ENCODE measurements at regions not wholly inside any gene's neighbourhood (a gene's known extent, or its start where the extent isn't known, plus 50 kb on each side); places are given as distances from the start of the nearest gene placed in this dataset.
"Not testable (repeated sequence)": the region's sequence is repeated elsewhere in the genome, so short reads cannot be mapped to it uniquely, and the experiment has no call there.

DNA sequence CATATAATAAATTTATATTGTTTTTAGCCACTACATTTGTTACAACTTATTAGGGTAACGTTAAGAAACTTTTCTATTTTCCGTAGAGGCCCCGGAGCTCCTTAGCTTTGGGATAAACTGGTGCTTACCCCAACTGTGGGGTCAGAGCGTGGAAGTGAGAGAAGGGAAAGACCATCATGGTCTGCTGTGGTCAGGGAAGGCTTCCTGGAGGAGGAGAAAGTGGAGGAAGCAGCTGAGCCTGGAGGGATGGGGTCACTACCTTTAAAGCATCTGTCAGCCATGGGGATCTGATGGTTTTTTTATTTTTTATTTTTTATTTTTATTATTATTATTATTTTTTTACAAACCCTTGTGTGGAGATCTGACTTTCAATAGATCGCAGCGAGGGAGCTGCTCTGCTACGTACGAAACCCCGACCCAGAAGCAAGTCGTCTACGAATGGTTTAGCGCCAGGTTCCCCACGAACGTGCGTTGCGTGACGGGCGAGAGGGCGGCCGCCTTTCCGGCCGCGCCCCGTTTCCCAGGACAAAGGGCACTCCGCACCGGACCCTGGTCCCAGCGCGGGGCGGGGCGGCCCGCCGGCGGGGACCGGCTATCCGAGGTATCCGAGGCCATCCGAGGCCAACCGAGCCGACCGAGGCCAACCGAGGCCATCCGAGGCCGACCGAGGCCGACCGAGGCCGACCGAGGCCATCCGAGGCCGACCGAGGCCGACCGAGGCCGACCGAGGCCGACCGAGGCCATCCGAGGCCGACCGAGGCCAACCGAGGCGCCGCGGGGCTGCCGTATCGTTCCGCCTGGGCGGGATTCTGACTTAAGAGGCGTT, 1101.2 kb upstream of the TMEM132C start:
- DNase-seq, result peak; percentile 81

DNA sequence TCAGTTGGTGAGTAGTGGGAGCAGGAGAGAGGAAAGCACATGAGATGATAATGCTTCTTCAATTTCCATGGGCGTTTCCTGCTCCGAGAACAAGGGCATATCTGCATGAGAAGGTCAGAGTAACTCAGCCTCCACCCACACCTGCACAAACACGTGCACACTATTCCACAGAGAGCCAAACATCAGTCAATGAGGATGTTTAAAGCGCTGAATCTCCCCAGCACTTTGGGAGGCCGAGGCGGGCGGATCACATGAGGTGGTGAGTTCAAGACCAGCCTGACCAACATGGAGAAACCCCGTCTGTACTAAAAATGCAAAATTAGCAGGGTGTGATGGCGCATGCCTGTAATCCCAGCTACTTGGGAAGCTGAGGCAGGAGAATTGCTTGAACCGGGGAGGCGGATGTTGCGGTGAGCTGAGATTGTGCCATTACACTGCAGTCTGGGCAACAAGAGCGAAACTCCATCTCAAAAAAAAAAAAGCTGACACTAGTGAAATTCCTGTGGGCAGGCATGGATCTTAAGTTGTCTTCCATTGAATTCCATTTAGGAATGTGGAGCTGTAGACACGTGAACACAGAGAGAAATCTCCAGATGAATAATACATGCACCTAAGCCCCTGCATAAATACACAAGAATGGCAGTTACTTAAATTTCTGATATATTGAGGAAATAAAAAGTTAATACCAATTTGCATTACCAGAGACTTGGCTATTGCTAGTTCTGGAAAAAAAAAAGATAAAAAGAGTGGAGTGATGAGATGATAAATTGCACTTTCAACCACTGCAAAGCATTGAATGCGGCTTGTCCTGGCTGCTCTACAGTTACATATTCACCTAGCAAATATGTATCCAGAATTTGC, 1097.4 kb upstream of the TMEM132C start:
- DNase-seq, result no peak

DNA sequence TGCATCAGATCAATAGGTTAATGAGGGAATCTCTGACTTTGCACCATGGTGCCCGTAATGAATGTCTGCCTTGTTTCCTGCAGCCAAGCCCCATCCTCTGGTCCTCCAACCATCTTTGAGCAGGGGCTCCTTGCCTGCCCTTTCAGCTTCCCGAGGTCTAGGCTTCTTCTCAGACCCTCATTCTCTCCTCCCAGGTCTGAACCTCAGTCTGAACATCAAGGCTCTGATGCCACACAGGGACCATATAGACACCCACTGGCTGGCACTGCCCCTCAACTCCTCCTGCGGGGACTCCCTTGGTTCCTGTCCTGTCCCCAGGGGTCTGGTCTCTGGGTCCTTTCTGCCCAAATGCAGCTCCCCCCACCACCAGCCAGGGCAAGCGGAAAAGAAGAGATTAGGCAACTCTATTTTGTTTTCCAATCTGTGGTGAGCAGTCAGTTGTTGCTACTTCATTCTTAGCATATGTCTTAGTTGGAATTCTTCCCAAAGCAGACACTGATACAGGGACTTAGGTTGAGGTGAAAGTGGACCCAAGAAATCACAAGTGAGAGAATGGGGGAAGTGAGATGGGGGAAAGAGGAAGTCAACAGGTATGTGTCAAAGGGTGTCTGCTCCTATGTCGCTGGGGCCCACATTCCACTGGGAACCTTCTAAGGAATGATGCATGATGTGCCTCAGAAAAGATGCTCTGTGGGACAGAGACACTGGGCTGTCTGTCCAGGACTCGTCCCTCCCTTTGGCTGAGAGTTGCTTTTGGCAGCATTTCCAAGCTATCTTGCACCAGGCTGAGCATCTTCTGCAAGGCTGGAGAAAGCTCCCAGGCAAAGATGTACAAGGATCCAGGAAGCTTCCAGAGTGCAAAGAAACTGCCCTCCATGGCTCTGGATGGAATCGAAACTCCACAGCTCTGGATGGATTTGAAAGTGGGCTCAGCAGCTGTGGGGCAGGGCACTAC, 1096.5 kb upstream of the TMEM132C start:
- DNase-seq, result no peak

DNA sequence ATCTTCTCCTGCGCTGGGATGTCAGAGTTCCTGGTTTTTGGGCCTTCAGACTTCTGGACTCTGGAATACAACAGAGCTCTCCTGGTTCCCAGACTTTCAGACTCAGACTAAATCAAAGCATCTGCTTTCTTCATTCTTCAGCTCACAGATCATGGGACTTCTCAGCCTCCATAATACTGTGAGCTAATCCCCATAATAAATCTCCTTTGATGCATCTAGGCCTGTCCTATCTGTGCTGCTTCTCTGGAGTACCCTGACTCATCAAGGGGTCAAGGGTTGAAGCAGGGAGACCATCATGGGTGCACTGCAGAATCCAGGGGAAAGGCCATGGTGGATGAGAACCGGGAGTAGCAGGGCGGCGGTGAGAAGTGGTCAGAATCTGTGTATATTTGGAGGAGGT, 1094.1 kb upstream of the TMEM132C start:
- no peak for DNase-seq

DNA sequence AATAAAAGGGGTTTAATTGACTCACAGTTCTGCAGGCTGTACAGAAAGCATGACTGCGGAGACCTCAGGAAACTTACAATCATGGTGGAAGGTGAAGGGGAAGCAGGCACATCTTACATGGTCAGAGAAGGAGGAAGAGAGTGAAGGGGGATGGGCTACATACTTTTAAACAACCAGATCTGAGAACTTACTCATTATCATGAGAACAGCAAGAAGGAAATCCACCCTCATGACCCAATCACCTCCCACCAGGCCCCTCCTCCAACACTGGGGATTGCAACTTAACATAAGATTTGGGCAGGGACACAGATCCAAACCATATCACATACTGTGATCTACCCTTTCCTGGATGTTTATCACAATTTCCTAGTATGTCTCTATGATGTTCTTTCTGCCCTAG, 1093.0 kb upstream of the TMEM132C start:
- not testable (repeated sequence) for DNase-seq

DNA sequence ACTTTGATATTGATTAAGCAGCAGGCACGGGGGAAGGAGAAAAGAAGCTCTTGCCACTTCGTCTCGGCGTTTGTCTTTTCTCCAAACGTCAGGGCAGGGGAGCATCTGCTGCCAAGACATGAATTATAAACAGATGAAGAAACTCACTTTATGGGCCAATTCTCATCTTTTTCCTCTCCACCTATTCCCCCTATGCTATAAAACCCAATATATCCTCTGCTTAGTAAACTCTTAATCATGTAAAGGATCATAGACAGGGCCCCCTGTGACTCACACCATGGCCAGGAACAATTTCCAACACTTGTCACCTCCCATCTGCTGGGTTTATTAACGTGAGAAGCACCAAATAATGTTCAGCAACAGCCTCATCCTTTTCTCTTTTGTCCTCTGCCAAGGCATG, 1092.1 kb upstream of the TMEM132C start:
- no peak for DNase-seq

DNA sequence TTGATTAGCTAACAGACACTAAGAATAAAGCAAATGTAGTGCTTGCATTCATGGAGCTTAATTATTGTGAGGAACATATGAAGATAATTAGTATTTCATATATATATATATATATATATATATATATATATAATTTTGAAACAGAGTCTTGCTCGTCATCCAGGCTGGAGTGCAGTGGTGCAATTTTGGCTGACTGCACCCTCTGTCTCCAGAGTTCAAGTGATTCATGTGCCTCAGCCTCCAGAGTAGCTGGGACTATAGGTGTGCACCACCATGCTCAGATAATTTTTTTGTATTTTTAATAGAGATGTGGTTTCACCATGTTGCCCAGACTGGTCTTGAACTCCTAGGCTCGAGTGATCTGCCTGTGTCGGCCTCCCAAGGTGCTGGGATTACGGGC, 1091.6 kb upstream of the TMEM132C start:
- DNase-seq, result no peak

DNA sequence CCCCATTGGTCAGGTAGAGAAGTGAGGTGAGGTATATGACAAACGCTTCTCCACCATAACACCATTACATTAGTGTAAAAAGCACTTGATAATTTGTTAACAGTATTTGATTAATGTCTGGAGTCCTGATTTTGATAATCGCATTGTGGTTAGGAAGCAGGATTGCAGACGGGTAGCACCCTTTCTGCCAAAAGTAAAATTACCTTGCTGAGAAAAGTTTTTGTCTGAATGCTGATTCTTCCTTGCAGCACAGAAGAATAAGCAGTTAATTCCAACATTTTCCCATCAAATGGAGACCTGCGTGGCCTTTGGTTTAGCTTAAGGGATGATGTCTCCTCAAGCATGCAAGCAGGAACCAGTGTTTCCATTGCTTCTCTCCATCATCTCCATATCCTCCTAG, 1090.2 kb upstream of the TMEM132C start:
- no peak for DNase-seq

DNA sequence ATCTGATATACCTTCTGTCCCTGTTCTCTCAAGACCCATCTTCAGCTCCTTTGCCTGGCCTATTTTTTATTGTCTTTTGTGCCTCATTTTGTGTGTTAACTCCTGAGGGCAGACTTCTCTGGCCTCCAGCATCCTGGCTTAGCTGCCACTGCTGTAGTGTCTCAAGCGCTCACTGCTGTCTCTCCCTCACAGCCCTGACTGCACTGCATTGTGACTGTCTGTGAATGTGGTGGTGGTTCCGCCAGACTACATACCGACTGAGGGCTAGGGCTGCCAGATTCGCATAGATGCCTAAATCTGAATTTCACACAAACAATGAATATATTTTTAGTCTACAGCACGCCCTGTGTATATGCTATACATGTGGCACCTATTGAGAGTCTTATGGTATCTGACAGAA, 1088.9 kb upstream of the TMEM132C start:
- DNase-seq, result no peak

DNA sequence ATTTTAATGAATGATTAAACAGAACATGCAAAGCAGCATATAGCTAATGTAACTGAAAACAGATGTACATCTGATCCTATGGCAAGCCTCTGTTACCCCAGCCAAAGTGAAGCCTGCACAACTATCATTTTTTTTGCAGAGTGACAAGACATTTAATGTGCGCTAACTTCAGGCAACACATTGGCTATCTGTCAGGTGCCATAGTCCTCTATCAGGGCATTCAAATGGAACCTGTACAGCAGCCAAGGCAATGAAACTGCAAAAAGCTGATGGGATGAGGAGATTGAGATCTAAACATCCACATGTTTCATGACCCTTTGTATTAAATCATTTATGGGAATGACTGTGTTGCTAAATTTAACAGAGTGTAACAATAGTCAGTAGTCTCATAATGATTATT, 1088.5 kb upstream of the TMEM132C start:
- no peak for DNase-seq

DNA sequence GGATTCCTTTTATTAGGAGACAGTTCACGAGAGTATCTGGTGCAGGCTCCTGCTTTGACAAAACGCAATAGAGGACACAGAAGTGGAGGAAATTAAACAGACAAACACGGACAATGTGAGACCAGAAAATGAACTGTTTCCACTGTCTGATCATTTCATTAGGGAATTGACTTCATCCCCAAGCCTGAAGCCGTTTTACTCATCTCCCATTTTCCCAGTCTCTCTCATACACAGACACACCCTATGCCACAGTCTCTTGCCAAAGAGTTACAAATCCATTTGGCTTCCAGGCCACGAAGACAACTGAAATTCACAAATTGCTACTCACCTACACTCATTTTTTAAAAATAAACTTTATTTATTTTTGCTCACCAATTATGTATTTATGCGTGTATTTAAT, 1087.8 kb upstream of the TMEM132C start:
- no peak for DNase-seq

DNA sequence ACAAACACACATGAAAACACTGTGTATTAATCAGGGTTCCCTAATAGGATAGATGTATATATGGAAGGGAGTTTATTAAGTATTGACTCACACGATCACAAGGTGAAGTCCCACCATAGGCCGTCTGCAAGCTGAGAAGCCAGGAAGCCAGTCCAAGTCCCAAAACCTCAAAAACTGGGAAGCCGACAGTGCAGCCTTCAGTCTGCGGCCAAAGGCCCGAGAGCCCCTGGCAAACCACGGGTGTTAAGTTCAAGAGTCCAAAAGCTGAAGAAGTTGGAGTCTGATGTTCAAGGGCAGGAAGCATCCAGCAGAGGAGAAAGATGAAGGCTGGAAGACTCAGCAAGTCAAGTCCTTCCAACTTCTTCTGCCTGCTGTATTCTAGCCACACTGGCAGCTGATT, 1085.0 kb upstream of the TMEM132C start:
- DNase-seq, result no peak

DNA sequence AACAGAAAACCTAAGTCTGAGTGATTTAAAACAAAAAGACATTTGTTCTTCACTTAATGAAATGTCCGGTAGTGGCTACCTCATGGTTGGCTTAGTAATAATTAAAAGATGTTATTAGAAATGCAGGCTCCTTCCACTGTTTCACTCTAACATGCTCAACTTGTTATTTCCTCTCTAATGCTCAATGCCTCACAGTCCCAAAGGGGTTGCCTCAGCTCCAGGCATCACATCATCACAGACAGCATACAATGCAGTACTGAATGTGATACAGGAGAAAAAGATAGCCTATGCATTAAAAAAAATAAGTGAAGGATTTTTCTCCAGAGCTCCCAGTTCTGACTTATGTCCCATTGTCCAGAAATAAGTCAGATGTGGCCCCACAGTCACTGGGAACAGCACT, 1077.0 kb upstream of the TMEM132C start:
- DNase-seq, result no peak

DNA sequence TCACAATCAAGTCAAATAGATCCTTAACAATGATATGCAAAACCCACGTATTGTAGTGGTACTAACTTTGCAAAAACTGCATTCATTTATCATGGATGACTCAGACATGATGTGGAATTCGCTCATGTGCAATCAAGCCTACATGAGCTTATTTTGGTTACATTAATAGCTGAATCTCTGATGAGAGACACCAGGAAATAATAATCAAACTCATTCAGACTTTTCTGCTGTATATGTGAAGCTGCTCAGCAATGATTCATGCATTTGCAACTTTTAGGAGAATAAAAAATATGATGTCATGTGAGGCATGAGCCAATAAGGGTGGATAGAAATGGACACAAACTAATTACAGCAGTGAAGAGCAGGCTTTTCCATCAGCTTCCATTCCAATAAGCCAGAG, 1075.8 kb upstream of the TMEM132C start:
- DNase-seq, result no peak

DNA sequence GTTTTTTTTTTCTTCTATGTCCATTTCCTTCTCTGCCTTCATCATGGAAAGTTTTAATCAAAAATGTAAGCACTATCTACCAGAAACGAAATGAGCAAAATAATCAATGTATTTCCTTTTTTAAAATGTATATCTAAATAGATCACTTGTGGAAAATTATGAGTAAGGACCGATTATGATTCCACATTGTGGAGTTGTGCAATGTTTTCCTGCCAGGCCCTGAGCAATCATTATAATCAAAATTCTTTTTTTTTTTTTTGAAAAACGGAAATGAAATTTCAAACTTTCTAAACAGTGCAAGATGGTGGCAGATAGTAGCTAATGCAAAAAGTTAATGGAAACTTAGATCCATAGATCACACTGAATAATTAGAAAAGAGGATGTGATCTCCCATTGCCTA, 1074.6 kb upstream of the TMEM132C start:
- DNase-seq, result no peak

DNA sequence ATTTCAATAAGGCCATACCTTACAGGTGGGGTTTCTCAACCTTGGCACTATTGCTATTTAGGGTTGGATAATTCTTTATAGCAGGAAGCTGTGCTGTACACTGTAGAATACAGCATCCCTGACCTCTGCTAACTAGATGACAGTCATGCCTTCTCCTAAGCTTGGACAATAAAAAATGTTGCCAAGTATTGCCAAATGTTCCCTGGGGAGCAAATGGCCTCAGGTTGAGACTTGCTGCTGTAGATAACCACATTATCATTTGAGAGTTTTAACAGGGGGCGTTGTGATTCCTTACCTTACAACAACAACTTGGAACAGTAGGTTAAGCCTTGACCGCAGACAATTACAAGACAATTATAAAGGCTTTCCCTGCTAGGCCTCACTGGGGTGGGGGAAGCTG, 1073.6 kb upstream of the TMEM132C start:
- no peak for DNase-seq

DNA sequence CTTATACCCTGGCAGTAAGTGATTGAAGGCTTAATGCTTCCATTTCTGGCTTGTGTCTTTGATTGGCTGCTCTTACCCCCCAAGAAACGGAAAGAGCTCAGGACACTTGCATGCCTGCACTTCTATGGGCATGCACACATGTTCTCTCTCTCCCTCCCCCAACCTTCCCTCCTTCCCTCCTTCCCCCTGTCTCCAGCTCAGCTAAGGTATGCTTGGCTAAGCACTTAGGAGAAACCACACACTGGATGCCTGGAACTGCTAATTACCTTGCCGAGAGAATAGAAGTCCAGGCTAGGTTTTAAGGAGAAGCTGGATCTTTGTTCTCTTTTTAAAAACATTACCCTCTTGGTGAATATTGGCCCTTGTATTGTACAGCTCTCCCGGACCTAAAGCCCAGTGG, 1072.8 kb upstream of the TMEM132C start:
- DNase-seq, result no peak

DNA sequence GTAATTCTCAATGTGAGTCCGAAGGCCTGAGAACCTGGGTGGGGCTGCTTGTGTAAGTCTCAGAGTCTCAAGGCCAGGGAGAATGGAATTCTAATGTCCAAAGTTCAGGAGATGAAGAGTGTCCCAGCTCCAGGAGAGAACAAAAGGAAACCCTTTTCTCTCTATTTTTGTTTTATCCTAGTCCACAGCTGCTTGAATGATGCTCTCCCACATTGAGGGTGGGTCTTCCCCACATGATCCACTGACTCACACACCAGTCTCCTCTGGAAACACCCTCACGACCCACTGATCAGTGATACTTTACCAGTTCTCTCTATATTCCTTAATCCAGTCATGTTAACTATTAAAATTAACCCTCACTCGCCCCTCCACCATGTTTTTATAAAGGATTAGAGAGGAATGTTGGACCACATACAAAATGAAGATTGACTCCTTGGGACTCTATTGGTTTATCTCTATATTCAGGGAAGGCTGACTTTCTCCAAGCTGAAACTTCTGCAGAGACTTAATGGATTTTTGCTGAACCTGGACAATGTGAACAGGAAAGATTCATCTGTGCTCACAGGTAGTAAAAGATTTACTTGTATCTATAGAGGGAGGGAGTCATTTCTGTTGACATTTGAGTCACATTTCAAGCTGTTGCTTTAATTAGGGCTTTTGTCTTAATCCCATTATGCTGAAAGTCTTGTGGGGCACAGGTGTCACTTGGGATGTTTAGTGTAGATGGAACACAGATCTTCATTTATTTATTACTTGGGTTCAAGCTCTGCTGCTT, 1061.0 kb upstream of the TMEM132C start:
- no peak for DNase-seq

DNA sequence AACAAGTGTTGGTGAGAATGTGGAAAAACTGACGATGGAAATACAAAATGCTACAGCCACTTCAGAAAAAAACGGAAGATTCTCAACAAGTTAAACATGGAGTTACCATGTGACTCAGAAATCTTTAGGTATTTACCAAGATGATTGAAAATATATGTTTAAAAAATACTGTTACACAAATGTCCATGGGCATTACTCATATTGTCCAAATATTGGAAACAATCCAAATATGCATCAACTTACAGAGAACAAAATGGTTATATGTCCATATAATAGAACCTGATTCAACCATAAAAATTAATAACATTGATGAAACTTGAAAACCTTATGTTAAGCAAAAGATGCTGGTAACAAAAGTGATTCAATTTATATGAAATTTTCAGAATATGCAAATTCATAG, 1057.7 kb upstream of the TMEM132C start:
- no peak for DNase-seq

DNA sequence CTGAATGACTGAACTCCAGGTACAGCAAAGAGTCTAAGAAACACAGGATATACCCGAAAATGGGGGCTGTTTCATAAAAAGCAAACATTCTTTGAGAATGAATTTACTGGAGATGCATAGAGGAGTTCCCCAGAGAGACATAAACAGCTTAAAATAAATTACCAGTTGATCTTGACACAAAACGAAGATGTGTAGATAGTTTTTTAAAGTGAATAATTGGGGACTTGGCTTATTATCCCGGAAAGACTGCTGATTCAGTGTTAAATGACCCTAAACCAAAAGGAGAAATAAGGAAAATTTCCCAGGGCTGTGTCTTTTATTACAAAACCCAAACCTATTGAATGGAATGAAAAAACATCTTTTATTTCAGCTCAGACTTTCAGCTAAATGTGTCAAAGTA, 1052.8 kb upstream of the TMEM132C start:
- DNase-seq, result no peak

DNA sequence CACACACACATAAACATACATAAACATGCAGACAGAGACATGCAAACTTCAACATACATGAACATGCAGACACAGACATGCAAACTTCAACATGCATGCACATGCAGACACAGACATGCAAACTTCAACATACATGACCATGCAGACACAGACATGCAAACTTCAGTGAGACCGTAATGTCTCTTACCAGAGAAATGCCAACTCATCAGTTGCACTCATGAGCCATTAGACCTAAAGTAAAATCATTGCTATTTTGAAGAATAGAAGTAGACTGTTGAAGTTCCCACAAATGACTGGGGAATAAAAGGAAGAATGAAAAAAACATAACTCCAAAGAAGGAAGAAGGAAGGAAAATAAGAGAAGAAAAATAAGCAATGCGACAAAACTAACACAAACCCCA, 1044.0 kb upstream of the TMEM132C start:
- no peak for DNase-seq

DNA sequence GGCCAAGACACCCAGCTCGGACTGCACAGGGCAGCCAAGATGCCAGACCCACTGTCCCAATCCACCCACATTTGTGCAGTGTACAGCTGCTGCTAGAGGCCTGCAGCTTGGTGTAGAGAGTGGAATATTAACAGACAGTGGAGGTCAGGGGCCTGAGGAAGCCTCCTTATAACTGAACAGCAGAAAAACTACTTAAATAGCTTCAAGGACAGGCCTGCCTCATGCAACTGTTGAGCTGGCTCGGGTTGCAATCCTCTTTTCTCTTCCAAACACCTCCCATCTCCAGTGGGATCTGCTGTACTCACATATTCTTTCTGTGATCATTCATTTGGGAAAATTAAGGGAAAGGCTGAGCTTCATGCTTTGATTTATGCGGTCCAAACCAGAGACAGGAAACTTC, 1043.2 kb upstream of the TMEM132C start:
- no peak for DNase-seq

Measured in NCI-H1092 treated with DMSO at 0.1 percent for 48 hours (cell line).